Prostate gland (tissue), 2 donors: ENCODE measurements at regions not wholly inside any gene's neighbourhood (a gene's known extent, or its start where the extent isn't known, plus 50 kb on each side); places are given as distances from the start of the nearest gene placed in this dataset.

Source experiments
- POLR2A ChIP-seq: fragments of 450-650 bp; IDR thresholded peaks from one replicate; pipeline ENCODE4 v1.6.1; 2016; ENCODE audit warnings: antibody characterized with exemption, mild to moderate bottlenecking
- POLR2AphosphoS5 ChIP-seq: sonication (generic); formaldehyde crosslinking; IDR thresholded peaks from one replicate; pipeline ENCODE4 v1.6.1; 2017; ENCODE audit warnings: antibody characterized with exemption
- TF ChIP-seq, protein P1 (sequence below), 4 experiments: fragments of 200-600 bp in 2 of 4; fragments of 450-650 bp in 2 of 4; sonication (generic) in 2 of 4; IDR thresholded peaks; 1 replicate in 3 of 4; 2 replicates in 1 of 4; pipeline ENCODE4 v1.5.1; 2016 to 2019; ENCODE audit warnings: antibody characterized with exemption in 4 of 4, mild to moderate bottlenecking in 2 of 4, moderate library complexity in 2 of 4

DNA sequence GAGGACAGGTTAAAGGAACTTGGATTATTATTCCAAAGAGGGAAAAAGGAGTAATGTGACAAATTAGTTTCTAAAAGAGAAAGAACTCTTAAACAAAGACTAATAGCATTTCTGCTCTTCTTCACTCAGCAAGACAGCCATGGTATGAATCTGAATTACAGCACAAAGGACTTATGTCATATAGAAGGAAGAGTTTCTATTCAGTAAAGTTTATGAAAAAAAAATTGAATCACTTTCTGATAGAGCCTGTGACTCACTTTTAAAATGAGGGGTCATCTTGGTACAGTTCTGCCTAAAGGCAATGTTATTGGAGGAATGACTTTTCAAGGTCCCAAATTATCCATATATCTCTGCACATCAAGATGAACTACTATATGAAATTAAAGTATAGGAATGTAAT is 101.7 kb downstream of the DUSP6 start:
- TF ChIP-seq POLR2AphosphoS5 (no peak), POLR2A (no peak)
- TF ChIP-seq, protein P1, sequence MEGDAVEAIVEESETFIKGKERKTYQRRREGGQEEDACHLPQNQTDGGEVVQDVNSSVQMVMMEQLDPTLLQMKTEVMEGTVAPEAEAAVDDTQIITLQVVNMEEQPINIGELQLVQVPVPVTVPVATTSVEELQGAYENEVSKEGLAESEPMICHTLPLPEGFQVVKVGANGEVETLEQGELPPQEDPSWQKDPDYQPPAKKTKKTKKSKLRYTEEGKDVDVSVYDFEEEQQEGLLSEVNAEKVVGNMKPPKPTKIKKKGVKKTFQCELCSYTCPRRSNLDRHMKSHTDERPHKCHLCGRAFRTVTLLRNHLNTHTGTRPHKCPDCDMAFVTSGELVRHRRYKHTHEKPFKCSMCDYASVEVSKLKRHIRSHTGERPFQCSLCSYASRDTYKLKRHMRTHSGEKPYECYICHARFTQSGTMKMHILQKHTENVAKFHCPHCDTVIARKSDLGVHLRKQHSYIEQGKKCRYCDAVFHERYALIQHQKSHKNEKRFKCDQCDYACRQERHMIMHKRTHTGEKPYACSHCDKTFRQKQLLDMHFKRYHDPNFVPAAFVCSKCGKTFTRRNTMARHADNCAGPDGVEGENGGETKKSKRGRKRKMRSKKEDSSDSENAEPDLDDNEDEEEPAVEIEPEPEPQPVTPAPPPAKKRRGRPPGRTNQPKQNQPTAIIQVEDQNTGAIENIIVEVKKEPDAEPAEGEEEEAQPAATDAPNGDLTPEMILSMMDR (IDR thresholded peaks at IDR 0.05): no peak
